ENCODE measurements at regions not wholly inside any gene's neighbourhood (a gene's known extent, or its start where the extent isn't known, plus 50 kb on each side); places are given as distances from the start of the nearest gene placed in this dataset.

DNA sequence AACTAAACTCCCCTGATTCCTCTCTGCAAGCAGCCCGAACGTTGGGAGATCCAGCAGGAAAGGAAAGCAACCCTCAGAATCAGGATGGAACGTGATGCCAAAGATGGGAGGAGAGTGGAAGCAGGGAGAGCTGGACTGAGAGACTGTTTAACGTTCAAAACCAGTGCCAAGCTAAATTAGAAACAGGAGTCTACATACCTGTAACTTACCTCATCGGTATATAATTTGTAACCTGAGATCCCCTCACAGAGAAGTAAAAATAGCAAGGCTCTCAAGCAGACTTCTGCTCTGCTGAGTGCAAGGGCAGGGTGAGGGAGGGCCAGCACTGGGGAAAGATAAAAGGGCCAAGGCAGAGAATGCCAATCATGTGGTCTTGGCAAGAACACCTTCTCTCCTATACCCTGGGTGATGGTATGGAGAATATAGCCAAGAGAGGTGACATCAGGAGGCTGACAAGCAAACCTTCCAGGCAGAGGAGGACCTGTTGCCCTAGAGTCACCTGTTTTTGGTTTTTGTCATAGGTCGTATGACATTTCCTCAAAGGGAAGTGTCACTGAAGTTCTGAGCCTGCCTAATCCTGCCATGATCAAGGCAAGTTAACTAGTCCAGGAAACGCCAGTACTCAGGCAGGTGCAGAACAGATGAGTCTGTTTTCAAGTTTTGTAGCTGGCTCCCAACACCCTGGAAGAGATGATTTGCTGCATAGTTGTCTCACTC, 472.0 kb downstream of the NFIB start:
- TF ChIP-seq ELF4 (IDR thresholded peaks at IDR 0.05) (no peak), FOXK2 (IDR thresholded peaks at IDR 0.05) (no peak), BHLHE40 (IDR thresholded peaks at IDR 0.05; ENCODE audit: borderline replicate concordance) (no peak), SP1 (IDR thresholded peaks at IDR 0.05) (no peak), ARNT (IDR thresholded peaks at IDR 0.05) (no peak), TARDBP (IDR thresholded peaks at IDR 0.05) (no peak), HDGF (IDR thresholded peaks at IDR 0.05; ENCODE audit: borderline replicate concordance) (no peak), ZNF384 (IDR thresholded peaks at IDR 0.05) (no peak), L3MBTL2 (conservative IDR thresholded peaks at IDR 0.05) (no peak), SUZ12 (IDR thresholded peaks at IDR 0.05) (no peak)

All from HEK293T (cell line).